CD4-positive, alpha-beta T cell treated with Interleukin-1 beta for 1 hour (primary cell): ENCODE measurements at regions not wholly inside any gene's neighbourhood (a gene's known extent, or its start where the extent isn't known, plus 50 kb on each side); places are given as distances from the start of the nearest gene placed in this dataset.

Experiments used
- DNase-seq, 2 donors: peaks; one replicate each; pipeline ENCODE4 v3.0.0-alpha.2; 2020 to 2022

DNA sequence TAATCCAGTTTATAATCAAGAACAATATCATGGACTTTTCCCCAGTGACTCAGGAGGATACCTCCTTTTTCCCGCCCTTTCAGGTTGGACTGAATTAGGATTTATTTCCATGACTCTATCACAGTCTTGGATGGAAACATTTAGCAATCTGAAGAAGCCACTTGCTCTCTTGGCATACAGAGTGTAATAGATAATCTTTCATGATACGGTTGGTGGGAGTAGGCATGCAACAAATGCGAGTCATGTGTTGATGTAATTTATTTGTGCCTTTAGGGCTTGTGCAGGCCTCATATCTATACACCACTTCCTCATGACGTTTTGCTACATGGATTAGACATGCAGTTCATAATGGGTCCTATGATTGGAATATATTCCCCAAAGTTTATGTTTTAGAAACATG, 54.2 kb upstream of the MCTP2 start:
- DNase-seq, result no peak

DNA sequence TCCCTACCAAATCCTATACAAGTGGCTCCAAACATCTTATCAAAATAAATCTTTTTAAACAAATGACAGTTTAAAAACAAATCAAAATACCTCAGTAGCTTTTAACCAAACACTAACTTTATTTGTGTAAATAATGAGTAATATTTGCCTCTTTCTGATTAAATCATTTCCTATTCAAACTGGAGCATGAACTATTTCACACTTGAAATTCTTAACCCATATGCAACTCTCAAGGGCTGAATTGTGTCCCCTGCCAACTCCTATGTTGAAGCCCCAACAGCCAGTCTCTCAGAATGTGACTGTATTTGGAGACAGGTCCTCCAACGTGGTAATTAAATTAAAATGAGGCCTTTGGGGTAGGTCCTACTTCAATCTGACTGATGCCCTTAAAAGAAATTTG, 55.9 kb upstream of the MCTP2 start:
- DNase-seq, result no peak

DNA sequence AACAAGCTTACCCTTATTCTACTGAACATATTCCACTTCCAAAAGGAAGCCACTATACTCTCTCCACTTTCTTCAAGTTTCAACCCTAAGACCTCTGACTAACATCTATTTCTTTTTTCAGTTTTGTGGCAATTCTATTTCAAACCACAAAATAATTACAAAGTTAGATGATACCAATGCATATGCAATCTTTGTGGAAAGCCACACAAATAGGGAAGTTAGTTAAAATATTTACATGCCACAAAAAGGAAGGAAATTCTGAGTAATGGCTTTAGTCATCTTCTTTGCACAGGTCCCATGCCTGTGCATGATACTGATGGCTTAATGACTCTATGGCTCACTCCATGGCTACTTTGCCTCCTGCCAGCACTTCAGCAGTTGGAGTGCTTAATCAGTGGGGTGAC, 57.0 kb upstream of the MCTP2 start:
- DNase-seq, result peak in 1 of 2 donors; percentile 49

DNA sequence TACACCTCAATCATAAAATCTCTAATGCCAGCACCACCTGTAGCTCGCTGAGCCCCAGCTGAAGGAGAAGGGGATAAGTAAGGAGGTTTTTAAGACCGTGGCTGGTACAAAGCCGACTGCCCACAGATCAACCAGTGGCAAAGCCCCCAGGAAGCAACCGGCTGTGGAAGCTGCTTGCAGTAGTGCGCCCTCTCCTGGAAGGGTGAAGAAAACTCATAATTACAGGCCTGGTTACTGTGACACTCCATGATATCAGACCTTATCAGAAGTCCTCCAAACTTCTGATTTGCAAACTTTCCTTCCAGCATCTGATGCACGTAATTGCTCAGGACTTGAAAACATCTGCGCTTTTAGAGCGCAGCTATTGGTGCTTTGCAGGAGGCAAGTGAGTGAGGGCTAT, 63.1 kb upstream of the MCTP2 start:
- peak in 1 of 2 donors; percentile 15 for DNase-seq

DNA sequence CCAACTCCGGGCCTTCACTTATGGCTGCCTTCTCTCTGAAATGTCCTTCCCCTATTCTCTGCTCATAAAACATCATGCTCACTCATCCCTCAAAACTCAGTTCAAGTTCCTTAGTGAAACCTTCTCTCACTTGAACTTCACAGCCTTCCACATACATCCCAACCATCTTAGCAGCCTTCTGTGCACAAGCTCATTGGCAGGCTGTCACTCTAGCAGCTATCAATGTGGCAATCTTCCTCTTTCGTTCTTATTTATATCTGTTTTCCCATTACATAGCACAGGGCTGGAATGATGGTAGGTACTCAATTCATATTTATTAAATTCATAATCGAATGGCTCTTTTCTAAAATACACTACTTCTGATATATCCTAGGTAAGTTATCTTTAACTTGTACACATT, 66.4 kb upstream of the MCTP2 start:
- no peak for DNase-seq

DNA sequence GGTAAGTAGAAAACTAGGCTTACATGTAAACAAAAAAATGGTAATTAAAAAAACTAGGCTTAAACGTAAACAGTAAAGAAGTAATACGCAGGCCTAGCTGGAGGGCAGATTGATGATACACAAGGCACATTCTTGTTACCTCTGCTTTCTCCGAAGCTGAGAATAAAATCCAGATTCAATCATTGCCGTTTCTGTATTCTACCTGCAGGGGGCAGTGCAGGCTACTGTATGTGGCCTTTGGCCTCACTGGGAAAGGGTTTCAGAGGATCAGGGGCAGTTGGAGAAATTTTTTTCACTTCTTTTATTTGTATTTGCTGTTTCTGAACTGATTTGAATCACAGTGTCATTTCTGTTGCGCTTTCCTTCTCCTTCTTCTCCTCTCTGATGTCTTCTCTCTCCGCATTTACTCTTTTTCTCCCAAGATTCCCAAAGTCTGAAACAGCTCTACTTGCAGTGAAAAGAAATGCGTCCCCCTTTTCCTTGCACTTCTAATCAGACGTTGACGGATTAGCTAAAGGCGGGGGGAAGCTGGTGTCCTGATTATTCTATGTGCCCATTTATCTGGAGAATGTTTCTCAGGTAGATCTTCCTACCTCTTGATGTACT, 67.1 kb upstream of the MCTP2 start:
- peak; percentile 56 to 59 for DNase-seq

DNA sequence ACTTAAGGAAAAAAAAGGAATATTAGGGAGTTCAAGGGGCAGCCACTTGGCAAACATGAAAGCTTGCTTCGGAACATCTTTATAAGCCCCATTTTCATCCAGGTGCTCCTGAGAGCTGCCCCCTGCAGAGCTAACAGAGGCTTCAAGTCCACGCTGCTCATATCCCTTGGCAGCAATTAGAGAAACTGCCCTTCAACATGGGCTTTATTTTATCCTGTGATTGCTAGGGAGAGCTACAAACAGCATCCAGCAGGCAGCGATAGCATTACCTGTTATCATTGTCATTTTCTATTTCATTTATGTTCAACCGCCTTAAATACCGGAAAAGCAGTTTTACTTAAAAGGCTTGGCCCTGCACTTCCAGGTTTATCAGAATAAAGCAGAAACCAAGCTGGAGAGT, 68.4 kb upstream of the MCTP2 start:
- no peak for DNase-seq

DNA sequence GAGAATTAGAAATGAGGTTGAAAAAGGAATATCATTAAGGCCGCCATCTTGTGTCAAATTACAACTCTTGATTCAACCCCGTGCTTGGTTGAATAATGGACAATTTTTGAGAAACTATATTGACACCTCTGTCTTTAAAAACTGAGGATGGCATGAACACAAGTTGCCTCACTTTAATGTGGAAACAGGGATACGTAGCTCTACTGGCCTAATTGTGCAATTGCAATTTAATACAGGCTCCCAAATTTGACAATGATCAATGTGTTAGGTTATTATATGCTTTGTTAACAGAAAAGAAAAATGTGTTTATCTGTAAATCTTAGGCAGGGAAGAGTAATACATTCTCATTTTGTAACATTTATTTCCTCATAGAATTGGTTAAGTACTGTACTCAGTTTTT, 77.1 kb upstream of the MCTP2 start:
- DNase-seq, result no peak

DNA sequence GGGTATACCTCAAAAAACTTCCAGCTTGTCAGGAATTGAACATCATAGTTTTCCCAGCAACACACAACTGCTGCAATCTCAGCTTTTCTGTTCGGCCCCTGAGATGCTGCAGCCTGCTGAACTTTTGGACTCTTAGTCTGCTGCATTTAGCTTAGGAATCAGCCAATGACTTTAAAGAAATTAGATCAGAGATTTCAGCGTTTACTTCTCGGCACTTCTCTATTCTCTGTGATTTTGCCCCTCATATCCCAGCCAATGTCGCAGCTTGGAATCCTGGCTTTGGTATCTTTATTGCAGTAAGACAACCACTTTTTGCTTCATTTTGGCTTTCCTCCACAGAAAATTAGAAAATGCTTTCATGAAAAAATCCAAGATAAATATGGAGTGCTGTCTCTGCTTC, 86.3 kb upstream of the MCTP2 start:
- no peak for DNase-seq

DNA sequence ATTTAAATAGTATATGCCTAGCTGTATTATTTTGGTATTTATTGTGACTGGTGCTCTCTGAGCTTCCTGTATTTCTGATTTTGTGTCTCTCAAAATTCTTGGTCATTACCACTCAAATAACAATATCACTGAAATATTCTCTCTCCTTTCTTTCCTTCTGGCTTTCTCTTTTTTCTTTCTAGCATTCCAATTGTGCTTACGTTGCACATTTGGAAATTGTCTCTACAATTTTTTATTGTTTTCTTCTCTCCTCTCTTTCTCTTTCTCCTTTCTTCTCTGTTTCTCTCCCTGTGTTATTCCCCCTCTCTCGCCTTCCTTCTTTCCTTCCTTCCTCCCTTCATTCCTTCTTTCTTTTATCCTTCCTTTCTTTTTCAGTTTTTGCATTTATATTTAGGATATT, 89.6 kb upstream of the MCTP2 start:
- DNase-seq, result no peak

DNA sequence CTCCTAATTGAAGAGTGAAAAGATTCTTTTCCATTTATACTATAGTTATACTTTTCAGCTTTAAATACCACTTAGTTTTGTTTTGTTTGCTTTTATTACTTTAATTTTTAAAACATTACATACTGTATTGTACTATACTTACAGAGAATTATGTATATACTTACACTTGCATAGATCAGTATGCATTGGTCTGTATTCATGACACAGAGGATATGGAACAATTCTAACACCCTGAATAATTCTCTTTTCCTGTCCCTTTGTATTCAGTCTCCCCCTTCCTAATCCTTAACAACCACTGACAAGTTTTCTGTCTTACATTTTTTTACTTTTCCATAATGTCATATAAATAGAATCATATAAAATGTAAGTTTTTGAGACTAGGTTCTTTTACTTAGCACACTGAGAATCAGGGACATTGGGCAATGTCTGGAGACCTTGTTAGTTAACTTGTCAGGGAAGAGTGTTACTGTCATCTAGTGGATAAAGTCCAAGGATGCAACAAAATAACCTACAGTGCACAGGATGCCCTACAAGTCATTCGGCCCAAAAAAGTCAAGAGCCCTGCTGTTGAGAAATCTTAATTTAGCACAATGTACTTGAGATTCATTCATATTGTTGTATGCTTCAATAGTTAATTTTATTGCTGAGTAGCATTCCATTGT, 95.7 kb upstream of the MCTP2 start:
- no peak for DNase-seq

DNA sequence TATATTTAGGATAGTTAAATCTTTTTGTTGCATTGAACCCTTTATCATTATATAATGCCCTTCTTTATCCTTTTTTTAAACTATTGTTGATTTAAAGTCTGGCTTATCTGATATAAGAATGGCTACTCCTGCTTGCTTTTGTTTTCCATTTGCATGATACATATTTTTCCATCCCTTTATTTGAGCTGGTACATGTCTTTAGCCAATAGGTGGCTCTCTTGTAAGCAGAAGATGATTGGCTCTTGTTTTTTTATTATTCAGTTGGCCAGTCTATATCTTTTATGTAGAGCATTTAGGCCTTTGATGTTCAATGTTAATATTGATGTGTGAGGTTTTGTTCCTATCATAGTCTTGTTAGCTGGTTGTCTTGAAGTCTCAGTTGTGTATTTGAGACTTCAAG, 99.5 kb upstream of the MCTP2 start:
- DNase-seq, result no peak

DNA sequence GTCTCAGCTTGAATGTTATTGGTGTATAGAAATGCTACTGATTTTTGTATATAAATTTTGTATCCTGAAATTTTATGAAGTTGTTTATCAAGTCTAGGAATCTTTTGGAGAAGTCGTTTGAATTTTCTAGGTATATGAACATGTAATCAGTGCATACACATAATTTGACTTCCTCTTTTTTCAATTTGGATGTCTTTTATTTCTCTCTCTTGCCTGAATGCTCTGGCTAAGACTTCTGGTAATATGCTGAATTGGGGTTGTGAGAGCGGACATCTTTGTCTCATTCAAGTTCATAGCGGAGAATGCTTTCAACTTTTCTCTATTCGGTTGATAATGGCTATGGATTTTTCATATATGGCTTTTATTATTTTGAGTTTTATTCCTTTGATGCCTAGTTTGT, 100.9 kb upstream of the MCTP2 start:
- no peak for DNase-seq

DNA sequence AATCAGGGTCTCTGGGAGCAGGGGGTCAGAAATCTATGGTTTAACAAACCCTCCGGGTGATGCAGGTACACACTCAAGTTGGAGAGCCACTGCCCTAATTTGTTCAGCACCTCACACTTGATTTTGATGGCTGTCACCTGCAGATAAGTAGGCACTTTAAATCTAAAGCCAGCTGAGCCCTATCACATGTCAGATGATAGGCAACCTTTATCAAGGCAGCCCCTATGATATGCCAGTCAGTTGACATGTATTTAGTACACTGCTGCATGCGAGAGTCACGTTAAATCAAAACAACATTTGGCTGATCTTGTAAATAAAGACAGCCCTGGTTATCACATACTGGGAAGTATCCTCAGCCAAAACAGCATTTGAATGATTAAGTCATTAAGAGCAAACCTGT, 104.4 kb upstream of the MCTP2 start:
- no peak for DNase-seq

DNA sequence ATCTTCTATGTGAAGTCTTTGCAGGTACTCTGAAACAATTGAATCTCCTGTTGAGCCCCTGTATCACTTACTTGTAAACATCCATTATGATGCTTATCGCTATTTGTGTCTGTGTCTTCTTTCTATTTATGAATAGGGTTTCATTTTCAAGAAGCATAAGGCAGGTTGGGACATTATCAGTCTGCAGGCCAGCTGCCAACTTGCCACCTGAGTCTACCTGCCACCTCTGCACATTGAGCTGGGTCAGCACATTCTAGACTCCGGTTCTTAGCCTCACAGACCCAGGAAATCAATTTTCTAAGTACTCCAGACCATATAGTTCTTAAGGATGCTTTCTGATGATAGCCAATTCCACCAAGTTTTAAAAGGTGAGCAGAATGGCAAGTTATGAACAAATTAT, 105.7 kb upstream of the MCTP2 start:
- DNase-seq, result no peak

DNA sequence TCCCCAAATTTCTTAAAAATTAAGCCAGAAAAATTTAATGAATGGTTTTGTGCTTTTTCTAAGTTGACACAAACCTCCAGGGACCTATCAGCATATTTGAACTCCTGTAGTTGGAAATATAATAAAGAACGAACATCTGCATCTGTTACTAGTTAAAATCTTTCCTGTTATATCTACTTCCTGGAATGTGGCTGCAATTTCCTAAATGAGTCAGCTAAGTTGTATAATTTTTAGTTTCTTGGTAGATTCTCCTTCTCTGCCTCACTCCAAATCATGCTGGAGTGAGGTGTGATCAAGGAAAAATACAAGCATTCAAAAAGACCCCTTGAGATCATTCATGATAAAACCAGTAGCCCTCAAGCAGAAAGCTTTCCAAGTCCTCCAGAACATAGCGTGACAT, 106.2 kb upstream of the MCTP2 start:
- no peak for DNase-seq

DNA sequence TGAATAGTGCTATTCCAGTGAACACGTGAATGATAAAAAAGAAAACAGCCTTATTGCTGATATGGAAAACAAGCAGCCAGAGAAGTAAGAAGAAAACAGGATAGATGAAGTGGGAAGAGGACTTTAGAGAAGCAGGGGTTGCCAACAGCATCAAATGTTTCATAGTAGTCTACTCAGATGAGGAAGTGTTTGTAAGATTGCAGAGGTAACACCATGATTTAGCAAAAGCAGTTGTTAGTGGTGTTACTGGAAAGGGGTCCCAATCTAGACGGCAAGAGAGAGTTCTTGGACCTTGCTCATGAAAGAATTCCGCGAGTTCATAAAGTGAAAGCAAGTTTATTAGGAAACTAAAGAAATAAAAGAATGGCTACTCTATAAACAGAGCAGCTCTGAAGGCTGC, 108.8 kb upstream of the MCTP2 start:
- DNase-seq, result no peak

DNA sequence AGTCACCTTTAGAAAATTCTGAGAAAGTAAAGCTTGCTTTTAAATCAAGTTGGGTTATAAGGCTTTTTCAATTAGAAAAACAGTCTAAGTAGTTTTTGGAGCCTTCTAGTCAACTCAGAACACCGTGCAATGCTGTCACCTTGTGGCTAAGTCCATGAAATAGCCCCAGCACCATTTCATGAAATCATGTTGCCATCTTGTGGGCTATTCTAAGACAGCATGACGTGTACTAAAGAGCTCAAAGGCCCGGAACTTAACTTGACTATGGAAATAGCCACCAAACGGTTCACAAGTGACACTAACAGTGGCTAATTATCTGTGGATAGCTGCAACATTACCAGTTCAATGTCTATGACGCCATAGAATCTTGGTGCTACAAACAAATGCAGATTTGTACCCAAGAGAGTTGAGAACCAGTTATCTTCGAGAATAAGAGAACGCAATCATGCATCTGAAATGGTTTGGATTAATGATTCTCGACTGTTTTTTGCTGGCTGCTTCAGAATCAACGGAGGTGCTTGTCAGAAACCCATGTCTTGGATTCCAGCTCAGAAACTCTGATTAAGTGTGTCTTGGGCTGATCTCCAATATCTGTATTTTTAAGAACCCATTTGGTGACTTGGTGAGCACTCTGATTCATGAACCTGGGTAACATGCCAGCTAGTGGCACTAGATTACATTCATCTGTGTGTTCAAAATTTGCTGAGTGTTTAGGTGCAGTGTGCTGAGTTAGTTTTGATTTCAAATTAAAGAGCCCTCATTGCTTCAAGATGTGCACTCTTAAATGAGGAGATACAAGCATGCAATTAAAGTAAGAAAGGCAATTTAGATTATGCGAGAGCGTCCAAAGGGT, 111.2 kb upstream of the MCTP2 start:
- peak; percentile 45 to 68 for DNase-seq

DNA sequence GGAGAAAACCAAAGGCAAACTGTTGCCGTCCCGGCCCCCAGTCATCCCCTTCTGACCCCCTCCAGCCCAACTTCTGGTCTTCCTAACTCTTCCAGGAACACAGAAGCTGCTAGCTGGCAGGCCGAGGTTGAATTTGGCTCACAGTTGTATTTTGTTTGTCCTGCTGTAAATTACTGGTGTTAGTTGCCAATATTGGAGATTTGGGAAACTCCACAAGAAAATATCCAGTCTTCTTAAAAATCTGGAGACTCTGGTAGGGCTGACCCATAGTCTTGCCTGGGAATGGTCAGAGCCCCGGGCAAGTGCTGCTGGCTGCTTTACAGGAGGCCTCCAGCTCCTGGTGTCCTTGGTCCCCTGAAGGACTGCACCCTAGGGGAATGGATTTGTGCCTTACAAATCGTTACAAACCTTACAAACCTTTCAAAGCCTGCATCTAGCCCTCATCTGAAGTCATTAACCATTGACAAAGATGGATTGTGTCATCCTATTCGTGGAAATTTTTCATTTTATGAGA, 112.0 kb upstream of the MCTP2 start:
- DNase-seq, result no peak

DNA sequence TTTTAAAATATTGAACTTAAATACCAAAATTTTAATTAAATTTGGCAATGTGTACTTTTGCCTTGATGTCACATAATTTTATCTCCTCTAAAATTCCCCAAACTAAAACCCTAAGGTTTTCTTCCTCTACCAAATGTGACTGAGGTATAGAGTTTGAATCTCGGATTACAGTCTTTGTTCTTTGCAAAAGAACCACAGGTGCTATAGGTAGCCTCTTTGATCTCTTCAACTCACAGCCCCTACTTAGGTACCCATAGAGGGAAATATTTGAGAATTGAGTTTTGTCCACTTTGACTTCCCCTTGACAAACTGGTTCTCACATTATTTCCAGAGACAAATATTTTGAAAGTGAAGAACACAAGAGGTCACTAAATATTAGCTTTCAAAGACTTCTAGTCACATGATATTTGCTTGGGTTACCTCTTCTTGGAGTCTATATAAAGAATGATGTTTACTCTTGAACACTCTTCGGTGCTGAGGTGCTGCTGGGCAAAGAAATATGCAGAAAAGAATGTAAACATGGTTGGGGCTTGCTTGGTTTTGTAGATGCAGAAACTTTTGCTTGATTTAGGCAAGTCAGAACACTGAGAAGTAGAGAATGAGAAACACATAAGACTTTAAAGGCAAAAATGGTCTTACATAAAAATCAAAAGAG, 120.8 kb upstream of the MCTP2 start:
- DNase-seq, result no peak

DNA sequence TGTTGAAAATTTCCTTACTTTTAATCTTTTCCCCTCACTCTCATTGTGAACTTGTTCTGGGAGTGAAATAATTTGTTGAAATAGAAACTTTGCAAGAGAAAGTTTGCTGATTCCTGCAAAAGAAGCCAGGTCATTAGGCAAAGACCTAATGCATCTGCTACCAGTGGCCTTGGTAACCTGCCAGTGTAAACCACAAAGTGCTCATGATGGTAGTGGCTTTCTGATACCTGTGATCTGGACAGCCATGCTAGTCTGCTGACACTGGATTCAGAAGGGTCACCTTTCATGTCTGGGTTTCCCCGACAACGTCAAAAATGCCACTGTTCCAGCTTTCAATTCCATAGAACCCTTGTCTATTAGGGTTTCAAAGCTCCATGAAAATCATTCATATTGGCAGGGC, 123.7 kb upstream of the MCTP2 start:
- no peak for DNase-seq

DNA sequence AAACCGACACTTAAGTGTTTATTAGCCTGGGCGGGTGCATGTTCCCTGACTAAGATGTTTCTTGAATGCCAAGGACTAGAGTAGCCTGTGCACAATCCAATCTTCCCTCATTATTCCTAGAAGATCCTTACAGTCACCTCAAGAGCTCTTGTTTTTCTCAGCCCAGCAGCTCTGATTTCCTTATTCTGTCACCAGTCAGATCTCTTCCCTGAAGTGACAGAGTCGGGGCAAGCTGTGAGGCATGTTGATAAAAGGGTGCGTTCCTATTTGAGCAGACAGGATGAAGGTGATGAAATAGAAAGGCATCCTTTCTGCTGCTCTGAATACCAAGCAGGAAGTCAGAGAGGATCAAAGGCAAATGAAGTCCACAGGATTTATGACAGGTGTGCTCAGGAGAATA, 125.6 kb upstream of the MCTP2 start:
- no peak for DNase-seq

DNA sequence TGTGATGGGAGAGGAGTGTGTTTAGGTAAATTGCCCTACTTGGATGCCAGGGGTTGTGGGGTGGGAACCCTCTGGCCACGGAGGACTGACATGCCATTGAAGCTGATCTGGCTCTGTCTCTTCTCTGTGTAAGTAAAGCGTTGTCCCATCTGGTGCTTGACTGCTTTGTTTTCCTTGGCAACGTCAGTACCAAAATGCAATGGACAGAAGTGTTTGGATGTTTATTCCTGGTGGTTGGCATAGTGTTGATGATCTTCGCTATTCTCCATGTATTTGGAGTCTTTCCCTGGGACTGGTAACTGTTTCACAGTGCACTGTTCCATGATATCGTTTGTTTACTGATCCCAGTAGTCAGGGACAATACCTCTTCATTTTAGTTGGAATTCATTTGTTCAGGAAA, 130.5 kb upstream of the MCTP2 start:
- DNase-seq, result no peak

DNA sequence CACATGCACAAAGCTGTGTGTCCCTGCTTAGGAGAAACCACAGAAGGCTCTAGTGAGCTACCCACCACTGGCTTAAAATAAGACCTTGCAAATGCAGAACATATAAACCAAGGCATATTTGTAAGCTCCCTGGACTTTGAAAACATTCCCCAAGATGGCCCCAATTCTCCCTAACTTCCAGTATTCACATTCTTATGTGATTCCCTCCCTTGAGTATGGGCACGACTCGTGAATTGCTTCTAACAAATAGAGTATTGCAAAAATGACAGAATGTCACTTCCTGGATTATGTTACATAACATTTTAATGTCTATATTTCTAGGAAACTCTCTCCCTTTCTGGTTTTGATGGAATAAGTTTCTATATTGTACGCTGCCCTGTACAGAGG, 131.8 kb upstream of the MCTP2 start:
- no peak for DNase-seq
